ENCODE measurements at regions not wholly inside any gene's neighbourhood (a gene's known extent, or its start where the extent isn't known, plus 50 kb on each side); places are given as distances from the start of the nearest gene placed in this dataset.

- no peak for DNase-seq (ENCODE audit: low spot score)
Observed at GRCh38 chr4:136528131-136528530, 1004.2 kb downstream of the PCDH18 start.

- no peak for DNase-seq (ENCODE audit: low spot score)
Observed at GRCh38 chr4:136526517-136526916, 1005.8 kb downstream of the PCDH18 start.

- no peak for DNase-seq (ENCODE audit: low spot score)
Observed at GRCh38 chr4:136524039-136524438, 1008.3 kb downstream of the PCDH18 start.

- no peak for DNase-seq (ENCODE audit: low spot score)
Observed at GRCh38 chr4:136516371-136516770, 1015.9 kb downstream of the PCDH18 start.

GRCh38 chr4:136505020-136505419 lies 1027.3 kb downstream of the PCDH18 start:
- no peak for DNase-seq (ENCODE audit: low spot score)

GRCh38 chr4:136495851-136496250 lies 1036.4 kb downstream of the PCDH18 start:
- DNase-seq (ENCODE audit: low spot score) = no peak

GRCh38 chr4:136495076-136495475 lies 1037.2 kb downstream of the PCDH18 start:
- peak; percentile 30 for DNase-seq (ENCODE audit: low spot score)

GRCh38 chr4:136489101-136489500 lies 1043.2 kb downstream of the PCDH18 start:
- DNase-seq (ENCODE audit: low spot score) = no peak

GRCh38 chr4:136484996-136485395 lies 1047.3 kb downstream of the PCDH18 start:
- no peak for DNase-seq (ENCODE audit: low spot score)

- no peak for DNase-seq (ENCODE audit: low spot score)
Observed at GRCh38 chr4:136476753-136477152, 1055.5 kb downstream of the PCDH18 start.

GRCh38 chr4:136471051-136471450 lies 1061.2 kb downstream of the PCDH18 start:
- DNase-seq (ENCODE audit: low spot score) = no peak

GRCh38 chr4:136465691-136466090 lies 1066.6 kb downstream of the PCDH18 start:
- no peak for DNase-seq (ENCODE audit: low spot score)

GRCh38 chr4:136463941-136464340 lies 1068.4 kb downstream of the PCDH18 start:
- no peak for DNase-seq (ENCODE audit: low spot score)

GRCh38 chr4:136461533-136461932 lies 1070.8 kb downstream of the PCDH18 start:
- no peak for DNase-seq (ENCODE audit: low spot score)

GRCh38 chr4:136458326-136458725 lies 1074.0 kb downstream of the PCDH18 start:
- no peak for DNase-seq (ENCODE audit: low spot score)

- no peak for DNase-seq (ENCODE audit: low spot score)
Observed at GRCh38 chr4:136457577-136457976, 1074.7 kb downstream of the PCDH18 start.

- no peak for DNase-seq (ENCODE audit: low spot score)
Observed at GRCh38 chr4:136457004-136457403, 1075.3 kb downstream of the PCDH18 start.

- no peak for DNase-seq (ENCODE audit: low spot score)
Observed at GRCh38 chr4:136443006-136443405, 1089.3 kb downstream of the PCDH18 start.

- no peak for DNase-seq (ENCODE audit: low spot score)
Observed at GRCh38 chr4:136442447-136442846, 1089.8 kb downstream of the PCDH18 start.

- no peak for DNase-seq (ENCODE audit: low spot score)
Observed at GRCh38 chr4:136441629-136442282, 1090.5 kb downstream of the PCDH18 start.

GRCh38 chr4:136438645-136439044 lies 1093.6 kb downstream of the PCDH18 start:
- DNase-seq (ENCODE audit: low spot score) = no peak

GRCh38 chr4:136424052-136424451 lies 1108.2 kb downstream of the PCDH18 start:
- no peak for DNase-seq (ENCODE audit: low spot score)

GRCh38 chr4:136414981-136415380 lies 1117.3 kb downstream of the PCDH18 start:
- no peak for DNase-seq (ENCODE audit: low spot score)

GRCh38 chr4:136412708-136413107 lies 1119.6 kb downstream of the PCDH18 start:
- no peak for DNase-seq (ENCODE audit: low spot score)

Measured in Ammon's horn (tissue), 1 donor.